Gastroesophageal sphincter (tissue), 3 donors: ENCODE measurements at regions not wholly inside any gene's neighbourhood (a gene's known extent, or its start where the extent isn't known, plus 50 kb on each side); places are given as distances from the start of the nearest gene placed in this dataset.

Experiments
- CTCF ChIP-seq, 4 experiments: fragments of 200-600 bp in 2 of 4; fragments of 450-650 bp in 2 of 4; sonication (generic) in 1 of 4; IDR thresholded peaks; one replicate each; pipeline ENCODE4 v1.5.1; 2017 to 2019; ENCODE audit warnings: antibody characterized with exemption in 4 of 4, mild to moderate bottlenecking in 2 of 4, moderate library complexity in 2 of 4
- EP300 ChIP-seq: sonication (generic); formaldehyde crosslinking; IDR thresholded peaks from one replicate; pipeline ENCODE4 v1.6.1; 2017; ENCODE audit warnings: antibody characterized with exemption, mild to moderate bottlenecking
- POLR2A ChIP-seq, 2 donors: fragments of 450-650 bp; IDR thresholded peaks; one replicate each; pipeline ENCODE4 v1.6.1; 2017; ENCODE audit warnings: antibody characterized with exemption in 2 of 2, mild to moderate bottlenecking in 2 of 2, moderate library complexity in 1 of 2
- POLR2AphosphoS5 ChIP-seq: sonication (generic); formaldehyde crosslinking; IDR thresholded peaks from one replicate; pipeline ENCODE4 v1.6.1; 2017; ENCODE audit warnings: antibody characterized with exemption

DNA sequence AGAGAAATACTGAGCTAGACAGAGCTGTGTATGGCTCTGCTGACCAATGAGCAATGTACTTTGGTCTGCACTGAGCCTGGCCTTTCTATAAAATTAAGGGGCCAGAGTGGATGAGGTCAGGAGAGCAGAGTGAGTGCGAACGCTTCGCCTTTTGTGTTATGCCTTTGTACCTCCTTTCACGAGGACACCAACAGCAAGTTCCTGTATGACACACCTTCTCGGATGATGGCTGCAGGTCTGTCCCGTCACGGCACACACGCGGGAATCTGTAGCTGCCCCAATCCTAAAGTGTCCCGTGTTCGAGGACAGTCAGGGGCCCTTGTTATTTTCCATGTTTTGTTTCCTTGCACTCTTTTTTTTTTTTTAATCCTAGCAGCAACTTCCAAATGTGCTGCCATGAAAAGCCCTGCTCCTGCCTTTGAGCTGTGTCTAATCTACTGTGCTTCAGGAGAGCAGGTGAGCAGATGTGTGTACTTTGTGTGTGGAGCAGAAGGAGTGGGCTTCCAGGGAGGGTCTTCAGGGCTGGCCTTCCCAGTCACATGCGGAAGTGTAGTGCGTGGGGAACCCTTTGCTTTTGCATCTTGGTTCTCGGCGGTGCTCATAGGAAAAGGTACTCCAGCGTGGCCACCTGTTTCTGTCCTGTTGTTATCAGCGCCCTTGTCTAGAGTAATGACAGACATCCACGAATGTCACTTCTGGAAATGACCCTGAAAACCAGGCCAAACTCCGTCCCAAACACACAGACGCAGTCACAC lies 213.2 kb downstream of the NDUFA10 start:
- TF ChIP-seq POLR2A (IDR thresholded peaks at IDR 0.05) (no peak), CTCF (IDR thresholded peaks at IDR 0.05) (no peak), EP300 (no peak), POLR2AphosphoS5 (no peak)
